H54 (cell line): ENCODE measurements at regions not wholly inside any gene's neighbourhood (a gene's known extent, or its start where the extent isn't known, plus 50 kb on each side); places are given as distances from the start of the nearest gene placed in this dataset.

ENCODE experiments used
- DNase-seq: peaks from one replicate; pipeline ENCODE4 v3.0.0; 2011; ENCODE audit warnings: low spot score, mixed read lengths; ENCODE audit not compliant: insufficient read length
- FAIRE-seq: peaks from 3 replicates; lab custom pipeline; 2011; peaks lifted over from hg19 to GRCh38; lab: Jason Lieb, UNC
- POLR2A ChIP-seq: IDR thresholded peaks from 2 replicates; pipeline ENCODE4 v1.6.1; 2011; ENCODE audit warnings: low read depth, mild to moderate bottlenecking, low read length

DNA sequence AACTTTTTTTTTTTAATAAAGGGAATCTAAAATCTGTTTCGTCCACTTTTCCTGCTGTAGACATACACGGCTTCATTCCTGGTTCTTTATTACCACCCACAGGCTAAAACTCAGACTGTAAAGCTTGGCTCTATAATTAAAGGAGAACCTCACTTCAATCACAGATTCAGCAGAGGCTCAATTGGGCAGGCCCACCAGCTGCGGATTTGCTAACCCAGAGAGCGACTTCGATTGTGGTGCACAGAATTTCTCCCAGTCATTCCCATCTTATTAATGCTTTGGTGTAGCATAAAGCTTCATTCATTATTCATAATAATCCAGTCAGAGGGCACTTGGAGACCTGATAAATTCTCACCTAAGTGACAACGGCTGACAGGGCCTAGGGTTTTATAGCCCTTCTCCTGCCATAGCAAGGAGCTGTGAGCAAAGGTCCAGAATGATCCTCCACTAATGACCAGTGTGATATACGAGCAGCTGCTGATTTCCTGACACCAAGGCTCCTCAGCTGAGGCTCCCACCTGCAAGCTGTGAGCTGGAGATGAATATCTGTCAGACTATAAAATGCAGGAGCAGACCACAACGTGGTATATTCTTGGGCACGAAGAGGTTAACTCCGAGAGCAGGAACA lies 149.0 kb downstream of the ATP6V1G3 start:
- no peak for TF ChIP-seq POLR2A
- DNase-seq (no peak), FAIRE-seq (no peak)

DNA sequence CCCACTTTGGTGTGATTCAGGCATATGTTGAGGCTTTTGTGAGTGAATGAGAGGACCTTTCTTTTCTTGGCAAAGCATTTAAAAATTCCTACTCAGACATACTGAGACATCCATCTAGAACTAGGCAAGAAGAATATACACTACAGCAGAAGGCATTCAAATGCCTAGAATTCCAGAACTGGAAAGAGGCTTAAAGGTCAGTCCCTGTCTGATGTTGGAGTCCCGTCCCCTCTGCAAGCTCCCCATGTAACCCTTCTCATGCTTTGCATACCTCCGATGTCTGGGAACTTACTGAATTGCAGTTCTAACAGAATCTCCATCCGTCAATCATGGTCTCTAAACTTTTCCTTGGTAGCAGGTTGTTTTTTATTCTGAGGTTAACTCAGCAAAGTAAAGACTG lies 152.9 kb downstream of the ATP6V1G3 start:
- DNase-seq (no peak), FAIRE-seq (no peak)
- no peak for TF ChIP-seq POLR2A

DNA sequence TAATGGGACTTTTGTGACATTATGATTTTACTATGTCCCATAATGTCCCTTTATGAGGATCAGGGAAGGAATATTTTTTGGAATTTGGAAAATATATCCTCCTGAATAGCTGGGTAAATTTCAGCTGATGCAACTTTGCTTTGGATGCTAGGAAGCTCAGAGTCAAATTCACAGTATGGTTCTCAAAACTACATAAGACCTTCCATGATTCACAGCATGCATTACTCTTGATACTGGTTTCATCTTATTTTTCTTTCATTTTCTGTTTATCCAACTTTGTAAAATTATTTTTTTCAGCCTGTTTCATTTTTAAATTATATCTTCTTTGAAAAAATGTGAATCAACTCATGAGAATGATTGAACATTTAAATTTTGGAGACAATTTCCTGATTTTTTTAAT lies 160.2 kb downstream of the ATP6V1G3 start:
- TF ChIP-seq POLR2A = no peak
- no peak for FAIRE-seq
- no peak for DNase-seq

DNA sequence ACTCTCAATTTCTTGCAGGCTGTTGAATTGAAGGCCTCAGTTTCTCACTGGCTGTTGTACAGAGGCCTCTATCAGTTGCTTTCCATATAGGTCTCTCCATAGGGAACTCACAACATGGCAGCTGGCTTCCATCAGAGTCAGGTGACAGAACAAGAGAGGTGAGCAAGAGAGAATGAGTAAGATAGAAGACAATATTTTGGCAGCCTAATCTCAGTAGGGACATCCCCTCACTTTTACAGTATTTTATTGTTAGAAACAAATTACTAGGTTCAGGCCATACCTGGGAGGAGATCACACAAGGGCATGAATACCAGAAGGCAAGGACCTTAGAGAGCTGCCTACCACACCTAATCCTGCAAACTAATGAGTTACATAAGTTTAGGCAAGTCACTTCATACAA lies 162.8 kb downstream of the ATP6V1G3 start:
- TF ChIP-seq POLR2A = no peak
- FAIRE-seq (no peak), DNase-seq (no peak)

DNA sequence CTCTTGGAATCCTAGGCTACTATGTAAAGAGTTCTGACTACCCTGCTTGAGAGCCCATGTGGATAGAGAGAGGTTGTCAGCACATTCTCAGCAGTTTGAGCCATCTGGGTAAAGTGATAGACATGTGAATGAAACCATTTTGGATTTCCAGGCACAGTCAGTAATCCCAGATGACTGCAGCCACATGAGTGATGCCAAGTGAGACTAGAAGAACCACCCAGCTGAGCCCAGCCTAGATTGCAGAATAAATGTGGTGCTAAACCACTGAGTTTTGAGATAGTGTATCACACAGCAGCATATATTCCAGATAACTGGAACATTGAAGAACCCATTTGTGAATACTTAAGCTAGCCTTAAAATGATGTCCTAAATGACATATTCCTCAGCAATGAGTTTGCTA lies 166.2 kb downstream of the ATP6V1G3 start:
- TF ChIP-seq POLR2A = no peak
- no peak for DNase-seq

DNA sequence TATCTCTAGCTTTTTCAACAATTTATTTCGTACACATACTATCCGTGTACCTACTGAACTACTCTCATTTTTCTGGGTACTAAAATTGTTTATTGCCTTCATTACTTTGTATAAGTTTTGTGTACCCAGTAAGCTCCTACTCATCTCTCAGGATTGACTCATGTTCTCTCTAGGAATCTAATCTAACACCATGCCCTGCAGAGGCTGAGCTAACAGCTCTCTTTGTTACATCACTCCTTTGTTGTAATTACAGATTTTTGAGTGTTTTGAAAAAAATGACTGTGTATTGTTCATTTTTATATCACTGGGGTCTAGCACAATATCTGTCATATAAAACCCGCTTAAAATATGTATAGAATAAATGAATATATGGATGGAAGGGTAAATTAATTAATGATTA lies 167.1 kb downstream of the ATP6V1G3 start:
- no peak for DNase-seq
- TF ChIP-seq POLR2A = no peak
- FAIRE-seq = no peak

More for the DNA sequence above, 166.2 kb downstream of the ATP6V1G3 start:
- no peak for FAIRE-seq
